ENCODE measurements at regions not wholly inside any gene's neighbourhood (a gene's known extent, or its start where the extent isn't known, plus 50 kb on each side); places are given as distances from the start of the nearest gene placed in this dataset.

DNA sequence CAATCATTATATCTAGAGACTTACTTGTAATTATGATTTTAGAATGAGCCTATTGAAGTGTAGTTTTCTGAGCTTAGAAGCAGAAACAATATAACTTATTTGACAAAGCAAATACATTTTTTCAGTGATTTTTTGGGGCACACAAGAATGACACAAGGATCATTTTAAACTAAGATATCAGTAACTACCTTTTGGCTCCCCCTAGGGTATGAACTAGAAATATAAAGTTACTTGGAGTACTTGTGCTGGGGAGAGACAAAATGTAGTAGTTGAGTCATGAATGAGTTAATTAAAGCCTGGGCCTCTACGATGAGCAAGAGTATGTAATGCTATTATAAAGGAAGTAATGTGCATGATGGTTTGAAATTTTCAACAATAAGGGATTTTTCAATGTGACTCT, 1244.1 kb upstream of the ACO1 start:
- no peaks in the 10 kb centered on the region for H3K27me3 ChIP-seq (replicated peaks in 1 of 4; ENCODE audit: control insufficient read depth in 3 of 4, extremely low read depth in 1 of 4, insufficient read depth in 3 of 4, low read length in 3 of 4)

More for the DNA sequence above, 1244.1 kb upstream of the ACO1 start:
- Histone ChIP-seq H3K27ac (ENCODE audit: low read depth, low read length) (no peak overlapping the region), H2BK15ac (ENCODE audit: low read length) (no peak overlapping the region), H3K4me1 (replicated peaks in 1 of 4; ENCODE audit: control insufficient read depth in 3 of 4, insufficient read depth in 4 of 4, low read length in 3 of 4) (no peaks in the 10 kb centered on the region), H3K56ac (replicated peaks; ENCODE audit: insufficient read length, low read depth, low read length) (no peak overlapping the region), H2BK12ac (ENCODE audit: low read depth, low read length) (no peak overlapping the region), H3K36me3 (ENCODE audit: control insufficient read depth in 2 of 4, insufficient read depth in 4 of 4, low read length in 3 of 4) (no peaks in the 10 kb centered on the region), H2AFZ (ENCODE audit: low read length) (0 out of 2 replicates have a peak overlapping the region, but pooled peaks have one; percentile 18), H3K18ac (ENCODE audit: extremely low read depth, low read length) (no peak overlapping the region), H4K20me1 (replicated peaks in 1 of 2; ENCODE audit: control insufficient read depth in 1 of 2, insufficient read depth in 2 of 2, low read length in 2 of 2) (no peaks in the 10 kb centered on the region), H3K23ac (ENCODE audit: insufficient read length) (no peak overlapping the region), H4K8ac (ENCODE audit: extremely low read depth, insufficient read depth, low read length) (no peak overlapping the region), H3K4me3 (ENCODE audit: extremely low read depth in 1 of 4, insufficient read depth in 2 of 4, low read depth in 3 of 4, low read length in 4 of 4) (no peak overlapping the region), H3K79me2 (ENCODE audit: control insufficient read depth in 1 of 2, insufficient read depth in 2 of 2, low read length in 2 of 2) (no peaks in the 10 kb centered on the region), H3K23me2 (ENCODE audit: low read depth, low read length) (no peaks in the 10 kb centered on the region; the same call in 1 of the 2 replicates), H4K5ac (ENCODE audit: insufficient read length, low read depth, low read length) (no peak overlapping the region), H3K4ac (replicated peaks; ENCODE audit: insufficient read length, low read depth, low read length) (no peak overlapping the region), H3K4me2 (ENCODE audit: insufficient read depth in 1 of 2, low read depth in 2 of 2, low read length in 2 of 2) (no peak overlapping the region), H3K14ac (ENCODE audit: insufficient read length) (no peak overlapping the region), H2BK20ac (ENCODE audit: low read length) (no peak overlapping the region), H4K91ac (replicated peaks; ENCODE audit: insufficient read length, low read length) (no peak overlapping the region), H2AK5ac (ENCODE audit: low read depth, low read length) (no peak overlapping the region), H2BK120ac (replicated peaks; ENCODE audit: low read depth, low read length) (no peak overlapping the region), H3K9ac (replicated peaks in 1 of 4; ENCODE audit: extremely low read depth in 1 of 4, low read depth in 3 of 4, low read length in 3 of 4) (no peak overlapping the region), H3K9me3 (ENCODE audit: insufficient read depth in 2 of 2, low read depth in 1 of 2, low read length in 1 of 2) (no peaks in the 10 kb centered on the region), H3K79me1 (ENCODE audit: low read depth, low read length) (no peaks in the 10 kb centered on the region), H2BK5ac (ENCODE audit: low read depth, low read length) (no peak overlapping the region)
- no peak for FAIRE-seq
- 70% methylated on average over 1 of the region's 1 CpG; no CpG with 5 or more reads in 1 of the 2 experiments for WGBS, 2 experiments (ENCODE audit: extremely low coverage in 1 of 2, insufficient coverage in 1 of 2, insufficient read length in 1 of 2, insufficient replicate concordance in 2 of 2, low coverage in 1 of 2, low lambda C conversion rate in 2 of 2, missing lambda C conversion rate in 1 of 2)
- POLR2A ChIA-PET (ENCODE audit: partially characterized antibody): no interaction called here
- CTCF ChIA-PET (ENCODE audit: partially characterized antibody): interaction anchor here (0.7 to 2.5 kb wide), 11 partner anchors 9 to 124 kb away, joined by 3 to 11 read pairs (median 3); no protein-coding TSS in a partner anchor
- no peak for DNase-seq (ENCODE audit: low read depth in 1 of 2, low spot score in 2 of 2)
- TF ChIP-seq SIRT6 (IDR thresholded peaks at IDR 0.05; ENCODE audit: low read length): no peak
- peak; percentile 43 to 44 for TF ChIP-seq RAD21 (IDR thresholded peaks at IDR 0.05 in 1 of 2, conservative IDR thresholded peaks at IDR 0.05 in 1 of 2; ENCODE audit: low read depth in 2 of 2, low read length in 2 of 2)
- TF ChIP-seq, protein P1, sequence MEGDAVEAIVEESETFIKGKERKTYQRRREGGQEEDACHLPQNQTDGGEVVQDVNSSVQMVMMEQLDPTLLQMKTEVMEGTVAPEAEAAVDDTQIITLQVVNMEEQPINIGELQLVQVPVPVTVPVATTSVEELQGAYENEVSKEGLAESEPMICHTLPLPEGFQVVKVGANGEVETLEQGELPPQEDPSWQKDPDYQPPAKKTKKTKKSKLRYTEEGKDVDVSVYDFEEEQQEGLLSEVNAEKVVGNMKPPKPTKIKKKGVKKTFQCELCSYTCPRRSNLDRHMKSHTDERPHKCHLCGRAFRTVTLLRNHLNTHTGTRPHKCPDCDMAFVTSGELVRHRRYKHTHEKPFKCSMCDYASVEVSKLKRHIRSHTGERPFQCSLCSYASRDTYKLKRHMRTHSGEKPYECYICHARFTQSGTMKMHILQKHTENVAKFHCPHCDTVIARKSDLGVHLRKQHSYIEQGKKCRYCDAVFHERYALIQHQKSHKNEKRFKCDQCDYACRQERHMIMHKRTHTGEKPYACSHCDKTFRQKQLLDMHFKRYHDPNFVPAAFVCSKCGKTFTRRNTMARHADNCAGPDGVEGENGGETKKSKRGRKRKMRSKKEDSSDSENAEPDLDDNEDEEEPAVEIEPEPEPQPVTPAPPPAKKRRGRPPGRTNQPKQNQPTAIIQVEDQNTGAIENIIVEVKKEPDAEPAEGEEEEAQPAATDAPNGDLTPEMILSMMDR (IDR thresholded peaks at IDR 0.05; ENCODE audit: control extremely low read depth in 1 of 3, insufficient read depth in 1 of 3, low read depth in 1 of 3, low read length in 3 of 3): peak in 2 of 3 experiments; percentile 22 to 33; a peak in 2 of 4 replicates
